ENCODE measurements at regions not wholly inside any gene's neighbourhood (a gene's known extent, or its start where the extent isn't known, plus 50 kb on each side); places are given as distances from the start of the nearest gene placed in this dataset.

DNA sequence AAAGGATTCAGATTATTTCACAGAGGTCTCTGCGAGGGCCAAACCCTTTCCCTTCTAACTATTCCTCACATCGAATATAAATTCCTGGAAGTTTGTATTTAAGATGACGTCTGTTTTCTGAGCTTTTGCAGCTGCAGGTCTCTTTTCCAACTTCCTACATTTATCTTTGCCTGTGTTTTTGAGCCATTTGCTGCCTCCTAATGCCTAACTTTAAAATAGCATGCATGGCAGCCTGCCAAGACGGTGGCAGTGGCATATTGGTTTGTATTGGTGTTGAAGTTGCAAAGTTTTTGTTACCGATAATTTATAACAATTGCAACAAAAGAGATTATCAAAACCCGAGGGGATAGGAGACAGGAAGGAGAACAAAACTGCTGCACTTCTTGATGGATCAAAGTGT is 187.1 kb upstream of the DNAJC19 start:
- TF ChIP-seq FOXP2 (optimal IDR thresholded peaks at IDR 0.05; ENCODE audit: borderline replicate concordance, extremely low read depth, extremely low read length, insufficient read depth): no peak
- TF ChIP-seq SIN3A (IDR thresholded peaks at IDR 0.05; ENCODE audit: borderline replicate concordance, insufficient read depth, low read length): no peak
- TF ChIP-seq POLR2AphosphoS5 (IDR thresholded peaks at IDR 0.05; ENCODE audit: low read depth, low read length): no peak
- TF ChIP-seq, protein P1, sequence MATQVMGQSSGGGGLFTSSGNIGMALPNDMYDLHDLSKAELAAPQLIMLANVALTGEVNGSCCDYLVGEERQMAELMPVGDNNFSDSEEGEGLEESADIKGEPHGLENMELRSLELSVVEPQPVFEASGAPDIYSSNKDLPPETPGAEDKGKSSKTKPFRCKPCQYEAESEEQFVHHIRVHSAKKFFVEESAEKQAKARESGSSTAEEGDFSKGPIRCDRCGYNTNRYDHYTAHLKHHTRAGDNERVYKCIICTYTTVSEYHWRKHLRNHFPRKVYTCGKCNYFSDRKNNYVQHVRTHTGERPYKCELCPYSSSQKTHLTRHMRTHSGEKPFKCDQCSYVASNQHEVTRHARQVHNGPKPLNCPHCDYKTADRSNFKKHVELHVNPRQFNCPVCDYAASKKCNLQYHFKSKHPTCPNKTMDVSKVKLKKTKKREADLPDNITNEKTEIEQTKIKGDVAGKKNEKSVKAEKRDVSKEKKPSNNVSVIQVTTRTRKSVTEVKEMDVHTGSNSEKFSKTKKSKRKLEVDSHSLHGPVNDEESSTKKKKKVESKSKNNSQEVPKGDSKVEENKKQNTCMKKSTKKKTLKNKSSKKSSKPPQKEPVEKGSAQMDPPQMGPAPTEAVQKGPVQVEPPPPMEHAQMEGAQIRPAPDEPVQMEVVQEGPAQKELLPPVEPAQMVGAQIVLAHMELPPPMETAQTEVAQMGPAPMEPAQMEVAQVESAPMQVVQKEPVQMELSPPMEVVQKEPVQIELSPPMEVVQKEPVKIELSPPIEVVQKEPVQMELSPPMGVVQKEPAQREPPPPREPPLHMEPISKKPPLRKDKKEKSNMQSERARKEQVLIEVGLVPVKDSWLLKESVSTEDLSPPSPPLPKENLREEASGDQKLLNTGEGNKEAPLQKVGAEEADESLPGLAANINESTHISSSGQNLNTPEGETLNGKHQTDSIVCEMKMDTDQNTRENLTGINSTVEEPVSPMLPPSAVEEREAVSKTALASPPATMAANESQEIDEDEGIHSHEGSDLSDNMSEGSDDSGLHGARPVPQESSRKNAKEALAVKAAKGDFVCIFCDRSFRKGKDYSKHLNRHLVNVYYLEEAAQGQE (IDR thresholded peaks at IDR 0.05; ENCODE audit: insufficient read depth in 1 of 2, low read depth in 2 of 2, low read length in 2 of 2): no peak
- no peak for TF ChIP-seq TAF1 (IDR thresholded peaks at IDR 0.05; ENCODE audit: borderline replicate concordance, insufficient read depth, low read length)

DNA sequence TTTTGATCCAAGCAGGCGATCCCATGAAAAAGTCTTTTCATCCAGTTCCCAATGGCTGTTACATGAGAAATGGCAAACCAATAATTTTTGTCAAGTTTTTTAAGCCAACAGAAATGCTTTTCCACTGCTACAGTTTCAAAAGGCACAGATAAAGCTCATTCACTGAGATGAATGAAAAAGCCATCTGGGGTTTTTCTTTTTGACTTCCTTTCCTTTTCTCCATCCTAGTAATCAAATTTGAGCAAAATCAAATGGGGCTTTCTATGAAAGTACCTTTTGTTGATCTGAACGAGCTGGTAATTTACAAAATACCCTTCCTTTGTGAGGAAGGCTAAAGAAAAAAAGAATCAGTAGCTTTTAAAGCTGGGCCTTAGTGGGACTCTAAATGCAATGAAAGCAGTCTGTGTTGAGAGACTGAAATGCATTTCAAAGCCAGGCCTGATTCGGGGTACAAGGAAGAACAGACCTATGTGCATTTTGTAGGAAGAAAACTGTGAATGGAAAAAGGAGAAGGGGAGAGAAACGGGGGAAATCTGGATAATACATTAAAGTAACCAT is 185.2 kb upstream of the DNAJC19 start:
- TF ChIP-seq, protein P1 (IDR thresholded peaks at IDR 0.05; ENCODE audit: insufficient read depth in 1 of 2, low read depth in 2 of 2, low read length in 2 of 2): no peak
- TF ChIP-seq SIN3A (IDR thresholded peaks at IDR 0.05; ENCODE audit: borderline replicate concordance, insufficient read depth, low read length) (no peak), TAF1 (IDR thresholded peaks at IDR 0.05; ENCODE audit: borderline replicate concordance, insufficient read depth, low read length) (no peak), POLR2AphosphoS5 (IDR thresholded peaks at IDR 0.05; ENCODE audit: low read depth, low read length) (no peak), FOXP2 (optimal IDR thresholded peaks at IDR 0.05; ENCODE audit: borderline replicate concordance, extremely low read depth, extremely low read length, insufficient read depth) (no peak)

DNA sequence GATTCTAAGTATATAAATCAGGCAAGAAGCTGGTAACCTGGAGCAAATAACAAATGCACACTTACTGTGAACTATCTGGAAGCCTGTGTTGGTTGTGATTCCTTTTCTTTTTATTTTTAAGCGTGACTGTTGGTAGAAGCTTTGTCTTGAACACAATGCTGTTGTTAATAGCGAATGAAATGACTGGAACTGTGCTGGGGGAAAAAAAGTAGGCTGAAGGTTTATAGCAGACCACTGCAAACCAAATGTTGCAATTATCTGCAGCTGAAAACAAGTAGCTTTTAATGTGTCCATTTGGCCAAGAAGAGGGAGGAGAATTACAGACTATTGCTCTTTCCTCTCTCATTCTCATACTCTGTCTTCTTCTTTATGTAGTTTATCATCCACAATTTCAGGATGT is 184.5 kb upstream of the DNAJC19 start:
- TF ChIP-seq POLR2AphosphoS5 (IDR thresholded peaks at IDR 0.05; ENCODE audit: low read depth, low read length) (no peak), TAF1 (IDR thresholded peaks at IDR 0.05; ENCODE audit: borderline replicate concordance, insufficient read depth, low read length) (no peak), SIN3A (IDR thresholded peaks at IDR 0.05; ENCODE audit: borderline replicate concordance, insufficient read depth, low read length) (no peak)
- TF ChIP-seq, protein P1 (IDR thresholded peaks at IDR 0.05; ENCODE audit: insufficient read depth in 1 of 2, low read depth in 2 of 2, low read length in 2 of 2): no peak

DNA sequence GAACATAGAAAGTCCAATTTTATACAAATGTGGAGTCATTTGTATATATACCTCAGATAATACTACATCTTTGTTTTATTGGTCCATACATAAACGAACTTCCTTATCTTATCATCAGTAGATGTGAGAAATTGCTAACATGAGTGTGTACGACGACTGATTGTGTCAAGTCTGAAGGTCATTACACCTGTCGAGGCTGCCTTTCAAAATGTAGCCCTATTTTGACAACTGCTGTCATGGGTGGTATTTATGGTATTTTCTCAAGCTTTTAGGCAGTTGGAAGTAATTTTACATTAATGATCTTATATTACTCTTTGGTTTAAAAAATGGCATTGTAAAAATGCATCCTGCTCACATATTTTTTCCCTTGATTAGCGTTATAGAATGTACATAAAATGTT is 183.7 kb upstream of the DNAJC19 start:
- TF ChIP-seq TAF1 (IDR thresholded peaks at IDR 0.05; ENCODE audit: borderline replicate concordance, insufficient read depth, low read length): no peak
- no peak for TF ChIP-seq SIN3A (IDR thresholded peaks at IDR 0.05; ENCODE audit: borderline replicate concordance, insufficient read depth, low read length)
- TF ChIP-seq, protein P1 (IDR thresholded peaks at IDR 0.05; ENCODE audit: insufficient read depth in 1 of 2, low read depth in 2 of 2, low read length in 2 of 2): no peak
- no peak for TF ChIP-seq FOXP2 (optimal IDR thresholded peaks at IDR 0.05; ENCODE audit: borderline replicate concordance, extremely low read depth, extremely low read length, insufficient read depth)
- TF ChIP-seq POLR2AphosphoS5 (IDR thresholded peaks at IDR 0.05; ENCODE audit: low read depth, low read length): no peak

GRCh38 chr3:181134873-181135272 is 145.3 kb upstream of the DNAJC19 start:
- no peak for TF ChIP-seq POLR2AphosphoS5 (IDR thresholded peaks at IDR 0.05; ENCODE audit: low read depth, low read length)
- TF ChIP-seq, protein P1 (IDR thresholded peaks at IDR 0.05; ENCODE audit: insufficient read depth in 1 of 2, low read depth in 2 of 2, low read length in 2 of 2): no peak
- no peak for TF ChIP-seq FOXP2 (optimal IDR thresholded peaks at IDR 0.05; ENCODE audit: borderline replicate concordance, extremely low read depth, extremely low read length, insufficient read depth)
- TF ChIP-seq TAF1 (IDR thresholded peaks at IDR 0.05; ENCODE audit: borderline replicate concordance, insufficient read depth, low read length): no peak

Data from PFSK-1 (cell line).